ACC112 (cell line): ENCODE measurements at regions not wholly inside any gene's neighbourhood (a gene's known extent, or its start where the extent isn't known, plus 50 kb on each side); places are given as distances from the start of the nearest gene placed in this dataset.
"Not testable (repeated sequence)": the region's sequence is repeated elsewhere in the genome, so short reads cannot be mapped to it uniquely, and the experiment has no call there.

Experiments
- H2AFZ ChIP-seq: fragments of 200-600 bp; sonication (generic); one replicate; pipeline ENCODE4 v1.6.0; 2017; ENCODE audit warnings: antibody characterized with exemption, low read length; ENCODE audit not compliant: unreplicated experiment
- H3K27ac ChIP-seq: fragments of 200-600 bp; sonication (generic); 2 replicates; pipeline ENCODE4 v1.5.1; 2014; ENCODE audit warnings: low read depth, mild to moderate bottlenecking, antibody characterized with exemption, low read length, moderate library complexity
- H3K27me3 ChIP-seq: fragments of 200-600 bp; sonication (generic); 2 replicates; pipeline ENCODE4 v1.6.1; 2014; ENCODE audit warnings: mild to moderate bottlenecking, antibody characterized with exemption, low read length, moderate library complexity, mixed read lengths; ENCODE audit not compliant: insufficient read depth
- H3K36me3 ChIP-seq: fragments of 200-600 bp; sonication (generic); 2 replicates; pipeline ENCODE4 v1.6.1; 2016; ENCODE audit warnings: mild to moderate bottlenecking, antibody characterized with exemption, low read length, moderate library complexity, mixed read lengths; ENCODE audit not compliant: insufficient read depth
- H3K4me1 ChIP-seq: fragments of 200-600 bp; sonication (generic); one replicate; pipeline ENCODE4 v1.6.1; 2016; ENCODE audit warnings: low read length, mixed read lengths; ENCODE audit not compliant: insufficient read depth, unreplicated experiment, control insufficient read depth
- H3K4me3 ChIP-seq: fragments of 200-600 bp; sonication (generic); 2 replicates; pipeline ENCODE4 v1.5.1; 2014; ENCODE audit warnings: mild to moderate bottlenecking, low read depth, low read length
- H3K79me2 ChIP-seq: fragments of 200-600 bp; sonication (generic); one replicate; pipeline ENCODE4 v1.6.0; 2016; ENCODE audit warnings: low read length; ENCODE audit not compliant: control insufficient read depth, unreplicated experiment, insufficient read depth

DNA sequence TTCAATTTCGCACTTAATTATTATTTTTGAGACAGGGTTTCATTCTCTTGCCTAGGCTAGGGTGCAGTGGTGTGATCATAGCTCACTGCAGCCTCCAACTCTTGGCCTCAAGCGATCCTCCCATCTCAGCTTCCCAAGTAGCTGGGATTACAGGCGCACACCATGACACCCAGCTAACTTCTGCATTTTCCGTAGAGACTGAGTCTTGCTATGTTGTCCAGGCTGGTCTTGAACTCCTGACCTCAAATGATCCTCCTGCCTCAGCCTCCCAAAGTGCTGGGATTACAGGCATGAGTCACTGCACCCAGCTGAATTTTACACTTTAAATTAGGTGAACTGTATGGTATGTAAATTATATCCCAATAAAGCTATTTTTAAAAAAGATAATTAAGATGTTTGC, 90.6 kb upstream of the CASZ1 start:
- not testable (repeated sequence) for H3K4me1 ChIP-seq, H3K4me3 ChIP-seq, H3K27ac ChIP-seq, H3K36me3 ChIP-seq, H2AFZ ChIP-seq, H3K79me2 ChIP-seq
- peaks cover 55% of the 10 kb centered on the region for H3K27me3 ChIP-seq

DNA sequence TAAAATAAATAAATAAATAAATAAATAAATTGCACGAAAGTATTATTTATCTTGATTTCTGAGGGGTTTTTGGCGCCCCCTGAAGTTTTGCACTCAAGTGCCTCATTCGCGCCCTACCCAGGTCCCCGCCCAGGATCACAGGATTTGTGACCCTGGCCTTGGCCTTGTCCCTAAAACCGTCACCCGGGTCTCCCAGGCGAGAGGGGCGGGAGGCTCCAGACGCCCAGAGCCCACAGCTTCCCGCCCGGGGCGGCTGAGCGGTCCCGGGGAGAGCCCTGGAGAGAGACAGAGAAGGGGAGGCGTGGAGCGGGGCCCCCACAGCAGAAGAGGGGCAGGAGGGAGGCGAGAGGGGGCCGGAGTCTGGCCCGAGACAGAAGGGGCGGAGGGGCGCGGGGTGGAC, 91.8 kb upstream of the CASZ1 start:
- H3K4me1 ChIP-seq: no peaks in the 10 kb centered on the region
- H3K36me3 ChIP-seq: no peaks in the 10 kb centered on the region
- H3K79me2 ChIP-seq: no peaks in the 10 kb centered on the region
- H3K4me3 ChIP-seq: no peak overlapping the region
- peaks cover 58% of the 10 kb centered on the region for H3K27me3 ChIP-seq
- no peak overlapping the region for H3K27ac ChIP-seq
- H2AFZ ChIP-seq: no peak overlapping the region

DNA sequence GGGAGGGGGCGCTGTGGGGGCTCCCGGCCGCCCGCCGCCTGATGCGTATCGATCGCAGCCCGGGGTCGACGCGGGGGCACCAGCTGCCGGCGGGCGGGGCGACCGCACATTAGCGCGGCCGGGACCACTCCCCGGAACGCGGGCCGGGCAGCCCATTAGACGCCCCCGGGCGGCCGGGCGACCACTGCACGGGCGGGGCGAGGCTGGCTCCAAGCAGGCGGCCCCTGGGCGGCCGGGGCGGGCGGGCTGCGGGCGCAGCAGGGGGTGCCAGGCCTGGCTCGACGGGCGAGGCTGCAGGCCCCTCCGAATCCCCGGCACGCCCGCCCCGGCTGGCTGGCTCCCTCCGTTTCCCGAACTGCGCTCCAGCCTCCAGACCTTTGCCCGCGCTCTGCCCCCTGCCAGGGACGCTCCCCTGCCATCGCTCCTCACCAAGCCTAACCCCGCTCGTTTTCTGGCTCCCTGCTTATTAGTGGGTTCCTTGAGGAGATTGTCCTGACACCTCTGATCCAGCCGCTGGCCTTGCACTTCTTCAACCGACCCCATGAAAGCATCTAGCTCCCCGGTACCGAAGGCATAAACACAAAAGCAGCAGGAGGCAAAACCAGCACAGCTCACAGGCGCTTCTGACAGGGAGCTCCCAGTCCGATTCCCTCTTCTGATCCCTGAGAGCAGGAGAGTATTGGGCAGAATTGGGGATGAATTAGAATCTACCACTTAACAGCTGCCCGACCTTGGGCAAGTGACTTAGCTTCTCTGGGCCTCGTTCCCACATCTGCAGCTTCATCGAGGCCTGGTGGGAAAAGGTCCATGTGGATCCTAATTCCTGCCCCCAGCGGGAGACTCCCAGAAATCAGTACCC, 92.6 kb upstream of the CASZ1 start:
- no peak overlapping the region for H2AFZ ChIP-seq
- no peak overlapping the region for H3K27ac ChIP-seq
- H3K4me3 ChIP-seq: no peak overlapping the region
- no peaks in the 10 kb centered on the region for H3K36me3 ChIP-seq
- no peaks in the 10 kb centered on the region for H3K4me1 ChIP-seq
- peaks cover 58% of the 10 kb centered on the region for H3K27me3 ChIP-seq
- no peaks in the 10 kb centered on the region for H3K79me2 ChIP-seq

DNA sequence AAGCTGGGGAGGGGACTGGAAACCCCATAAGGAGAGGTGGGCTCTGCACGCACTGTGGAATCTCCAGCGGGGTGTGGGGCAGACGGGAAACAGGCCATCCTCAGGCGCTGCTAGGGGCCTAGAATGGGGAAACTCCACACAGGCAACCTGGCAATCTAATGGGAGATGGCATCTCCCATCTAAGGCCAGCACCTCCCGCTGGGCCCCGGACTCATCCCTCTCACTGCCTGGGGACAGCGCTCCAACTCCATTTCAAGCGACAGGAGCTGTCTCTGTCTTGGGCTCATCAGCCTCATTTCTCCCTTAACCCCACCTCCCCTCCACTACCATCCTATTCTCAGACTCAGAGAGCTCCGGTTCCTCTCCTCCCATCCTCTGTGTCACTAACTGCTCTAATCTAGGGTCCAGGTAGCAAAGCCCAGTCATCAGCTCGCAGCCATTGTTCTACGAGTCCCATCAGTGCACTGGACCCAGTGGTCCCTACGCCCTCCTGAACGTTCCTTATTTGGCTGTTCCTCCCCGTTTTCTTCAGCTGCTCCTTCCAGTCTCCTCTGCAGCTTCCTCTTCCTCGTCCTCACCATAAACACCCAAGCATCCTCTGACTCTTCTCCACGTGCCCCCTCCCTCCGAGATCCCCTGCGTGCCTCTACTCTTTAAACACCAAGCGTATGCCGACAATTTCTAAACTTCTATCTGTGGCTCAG, 93.4 kb upstream of the CASZ1 start:
- Histone ChIP-seq H3K4me1 (no peaks in the 10 kb centered on the region), H2AFZ (no peak overlapping the region), H3K27me3 (peaks cover 54% of the 10 kb centered on the region), H3K27ac (no peak overlapping the region), H3K4me3 (no peak overlapping the region), H3K79me2 (no peaks in the 10 kb centered on the region), H3K36me3 (no peaks in the 10 kb centered on the region)

DNA sequence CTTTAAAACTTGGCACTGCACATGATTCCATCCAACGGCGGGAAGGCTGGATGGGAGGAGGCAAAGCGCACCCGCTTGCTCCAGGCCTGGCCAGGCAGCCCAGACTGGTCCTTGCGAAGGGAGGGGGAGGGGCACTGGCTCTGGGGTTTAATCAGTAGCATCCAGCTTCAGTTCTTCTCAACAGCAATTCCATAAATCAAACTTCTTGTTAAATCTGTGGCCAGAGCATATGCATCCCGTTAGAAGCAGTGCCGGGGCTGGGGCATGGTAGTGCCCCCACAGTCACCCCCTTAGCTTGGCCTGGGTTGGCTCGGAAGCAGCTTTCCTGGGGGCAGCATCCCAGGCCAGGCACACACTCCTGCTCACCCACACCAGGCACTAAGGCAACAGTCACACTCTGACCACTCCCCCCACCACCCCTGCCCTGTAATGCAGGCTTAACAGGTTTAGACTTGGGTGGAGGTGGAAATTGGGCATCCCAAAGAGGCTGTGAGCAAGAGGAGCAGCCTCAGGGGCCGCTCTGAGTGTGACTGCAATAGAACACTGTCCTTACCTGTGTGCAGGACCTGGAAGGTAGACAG, 94.1 kb upstream of the CASZ1 start:
- Histone ChIP-seq H3K36me3 (no peaks in the 10 kb centered on the region), H3K79me2 (no peaks in the 10 kb centered on the region), H3K4me3 (no peak overlapping the region), H3K4me1 (no peaks in the 10 kb centered on the region), H3K27me3 (peaks cover 47% of the 10 kb centered on the region), H2AFZ (no peak overlapping the region), H3K27ac (no peak overlapping the region)

DNA sequence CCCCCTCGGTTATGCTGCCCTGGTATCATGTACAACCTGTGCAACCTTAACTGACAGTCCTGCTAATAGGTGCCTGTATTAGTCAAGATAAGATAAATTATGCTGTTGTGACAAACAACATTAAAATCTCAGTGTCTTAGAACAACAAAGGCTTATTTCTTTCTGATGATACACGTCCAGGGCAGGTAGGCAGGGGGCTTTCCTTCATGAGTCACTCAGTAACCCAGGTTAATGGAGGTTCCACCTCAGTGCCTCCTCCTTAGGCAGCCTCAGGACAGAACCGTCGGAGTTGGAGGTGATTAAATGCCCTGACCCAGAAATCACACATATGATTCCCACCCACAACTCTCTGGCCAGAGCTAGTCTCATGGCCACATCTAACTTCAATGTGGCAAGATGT, 94.6 kb upstream of the CASZ1 start:
- H3K4me3 ChIP-seq: no peak overlapping the region
- H3K4me1 ChIP-seq: no peaks in the 10 kb centered on the region
- H3K27me3 ChIP-seq: peaks cover 47% of the 10 kb centered on the region
- H2AFZ ChIP-seq: no peak overlapping the region
- H3K27ac ChIP-seq: no peak overlapping the region
- no peaks in the 10 kb centered on the region for H3K36me3 ChIP-seq
- no peaks in the 10 kb centered on the region for H3K79me2 ChIP-seq

DNA sequence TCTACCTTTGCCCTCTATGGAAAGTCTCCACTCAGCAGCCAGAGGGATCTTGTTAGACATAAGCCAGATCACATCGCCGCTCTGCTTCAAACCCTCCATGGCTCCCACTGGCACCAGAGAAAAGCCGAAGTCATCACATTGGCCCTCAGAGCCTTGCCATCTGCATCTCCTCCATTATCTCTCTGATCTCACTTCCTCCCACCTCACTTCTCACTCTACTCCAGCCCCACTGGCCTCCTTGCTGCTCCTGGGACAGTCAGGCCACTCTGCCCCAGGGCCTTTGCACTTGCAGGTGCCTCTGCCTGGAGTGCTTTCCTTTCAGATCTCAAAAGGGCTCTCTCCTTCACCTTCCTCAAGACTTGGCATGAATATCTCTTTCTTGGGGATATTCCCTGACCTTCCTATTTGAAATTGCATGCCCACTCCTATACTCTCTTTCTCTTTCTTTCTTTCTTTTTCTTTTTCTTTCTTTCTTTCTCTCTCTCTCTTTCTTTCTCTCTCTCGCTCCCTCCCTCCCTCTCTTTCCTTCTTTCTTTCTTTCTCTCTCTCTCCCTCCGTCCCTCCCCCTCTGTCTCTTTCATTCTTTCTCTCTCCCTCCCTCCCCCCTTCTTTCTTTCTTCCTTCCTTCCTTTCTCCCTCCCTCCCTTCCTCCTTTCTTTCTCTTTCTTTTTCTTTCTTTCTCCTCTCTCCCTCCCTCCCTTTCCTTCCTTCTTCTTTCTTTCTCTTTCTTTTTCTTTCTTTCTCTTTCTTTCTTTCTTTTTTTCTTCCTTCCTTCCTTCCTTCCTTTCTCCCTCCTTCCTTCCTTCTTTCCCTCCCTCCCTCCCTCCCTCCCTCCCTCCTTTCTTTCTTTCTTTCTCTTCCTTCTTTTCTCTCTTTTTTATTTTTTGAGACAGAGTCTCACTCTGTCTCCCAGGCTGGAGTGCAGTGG, 96.0 kb upstream of the CASZ1 start:
- Histone ChIP-seq H3K4me3 (no peak overlapping the region), H3K27ac (no peak overlapping the region), H2AFZ (no peak overlapping the region), H3K27me3 (peaks cover 38% of the 10 kb centered on the region), H3K79me2 (no peaks in the 10 kb centered on the region), H3K36me3 (no peaks in the 10 kb centered on the region), H3K4me1 (peaks cover 5% of the 10 kb centered on the region)

DNA sequence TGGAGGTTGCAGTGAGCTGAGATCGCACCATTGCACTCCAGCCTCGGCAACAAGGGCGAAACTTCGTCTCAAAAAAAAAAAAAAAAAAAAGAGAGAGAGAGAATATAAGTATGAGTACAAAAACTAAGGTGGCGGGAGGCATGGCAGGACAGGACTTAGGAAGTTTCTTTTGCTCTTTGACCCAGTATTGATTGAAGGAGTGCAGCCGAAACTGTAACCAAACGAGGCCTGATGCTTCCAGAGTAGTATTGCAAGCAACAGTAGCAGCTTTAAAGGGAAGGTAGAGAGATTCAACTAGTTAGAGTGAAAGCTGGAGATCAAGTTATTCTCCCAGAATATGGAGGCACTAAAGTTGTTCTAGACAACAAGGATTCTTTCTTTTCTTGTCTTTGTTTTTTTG, 99.2 kb upstream of the CASZ1 start:
- no peaks in the 10 kb centered on the region for H3K79me2 ChIP-seq
- H3K27ac ChIP-seq: no peak overlapping the region
- H2AFZ ChIP-seq: no peak overlapping the region
- H3K4me3 ChIP-seq: no peak overlapping the region
- H3K36me3 ChIP-seq: no peaks in the 10 kb centered on the region
- H3K4me1 ChIP-seq: peaks cover 35% of the 10 kb centered on the region
- peaks cover 12% of the 10 kb centered on the region for H3K27me3 ChIP-seq

DNA sequence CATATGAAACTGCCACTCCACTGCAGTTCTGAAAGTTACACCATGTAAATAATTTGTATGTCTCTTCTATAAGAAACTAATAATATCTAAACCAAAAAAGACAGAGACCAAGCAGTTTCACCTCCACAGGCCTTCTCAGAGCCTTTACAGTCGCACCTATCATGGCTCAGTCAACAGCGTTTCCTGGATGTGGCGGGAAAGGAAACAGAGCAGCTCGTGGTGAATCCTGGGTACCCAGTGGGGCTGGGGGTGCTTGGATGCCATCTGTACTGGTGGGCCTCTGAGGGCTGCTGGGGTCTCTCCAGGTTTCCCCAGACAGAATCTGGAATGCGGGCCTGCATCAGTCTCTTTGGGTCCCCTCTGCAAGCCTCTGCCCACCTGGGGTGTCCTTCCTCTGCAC, 100.2 kb upstream of the CASZ1 start:
- Histone ChIP-seq H3K4me1 (peaks cover 44% of the 10 kb centered on the region), H3K4me3 (no peak overlapping the region), H3K79me2 (no peaks in the 10 kb centered on the region), H3K27me3 (peaks cover 5% of the 10 kb centered on the region; the same call in 1 of the 2 replicates), H2AFZ (no peak overlapping the region), H3K36me3 (no peaks in the 10 kb centered on the region), H3K27ac (no peak overlapping the region)

DNA sequence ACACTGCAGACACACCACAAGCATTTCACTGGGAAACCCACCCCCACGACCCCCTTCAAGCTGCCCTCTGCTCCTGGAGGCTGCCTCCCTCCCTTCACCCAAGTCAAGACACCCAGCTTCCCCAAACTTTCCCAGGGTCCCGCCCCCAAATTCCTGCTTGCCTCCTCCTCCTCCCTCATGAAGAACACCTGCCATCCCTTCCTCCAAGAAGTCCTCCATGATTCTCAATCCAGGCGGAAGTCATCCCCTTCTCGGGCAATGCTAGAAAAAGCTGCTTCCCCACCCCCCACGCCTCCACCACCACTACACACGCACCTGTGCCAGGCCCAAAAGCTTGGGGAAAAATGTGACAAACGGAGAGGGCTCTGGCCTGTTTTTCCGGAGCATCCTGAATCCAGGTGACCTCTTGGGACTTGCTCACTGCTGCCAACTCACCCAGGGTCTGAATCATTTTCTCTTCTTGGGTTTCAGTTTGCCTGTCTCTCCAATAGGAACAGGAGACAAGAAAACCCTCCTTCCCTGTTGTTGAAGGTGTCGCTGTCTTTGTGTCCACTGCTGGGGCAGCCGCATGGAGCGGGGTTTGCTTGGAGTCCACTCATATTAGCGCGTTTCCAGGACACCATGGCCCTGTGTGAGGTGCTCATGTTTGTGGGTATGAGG, 101.0 kb upstream of the CASZ1 start:
- Histone ChIP-seq H3K79me2 (no peaks in the 10 kb centered on the region), H3K36me3 (no peaks in the 10 kb centered on the region), H3K4me3 (no peak overlapping the region), H3K27ac (peak overlapping the region; percentile 67), H2AFZ (peak overlapping the region; percentile 57), H3K4me1 (peaks cover 44% of the 10 kb centered on the region), H3K27me3 (no peaks in the 10 kb centered on the region)
